Omental fat pad (tissue), 3 donors: ENCODE measurements at regions not wholly inside any gene's neighbourhood (a gene's known extent, or its start where the extent isn't known, plus 50 kb on each side); places are given as distances from the start of the nearest gene placed in this dataset.

Experiments used
- ATAC-seq: fragments of 150-250 bp; one replicate; pipeline ENCODE4 v1.9.1; 2016; ENCODE audit warnings: mild to moderate bottlenecking, moderate library complexity; ENCODE audit not compliant: low FRiP score
- DNase-seq: peaks from one replicate; pipeline ENCODE4 v3.0.0-alpha.2; 2019; ENCODE audit warnings: low spot score
- TF ChIP-seq, protein P1 (sequence below), 3 donors: fragments of 450-650 bp; IDR thresholded peaks; one replicate each; pipeline ENCODE4 v1.5.1; 2016 to 2017; ENCODE audit warnings: antibody characterized with exemption in 3 of 3, mild to moderate bottlenecking in 3 of 3, moderate library complexity in 2 of 3

DNA sequence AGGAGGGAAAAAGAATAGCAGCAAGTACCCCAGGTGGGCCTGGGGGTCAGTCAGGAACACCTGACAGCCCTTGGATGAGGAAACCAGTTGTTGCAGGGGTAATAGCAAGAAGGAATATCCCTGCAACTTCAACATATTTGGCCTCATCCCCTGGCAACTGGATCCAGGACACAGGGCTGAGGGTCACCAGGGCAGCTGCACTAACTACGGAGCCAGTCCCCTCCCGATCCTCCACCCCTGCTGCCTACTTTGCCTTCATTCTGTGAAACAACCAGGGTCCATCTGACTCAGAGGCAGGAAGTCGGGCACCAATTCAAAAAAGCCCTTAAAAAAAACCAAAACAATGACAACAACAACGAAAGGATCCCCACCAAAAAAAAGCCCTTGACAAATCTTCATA lies 52.9 kb downstream of the FRMPD3 start:
- TF ChIP-seq, protein P1, sequence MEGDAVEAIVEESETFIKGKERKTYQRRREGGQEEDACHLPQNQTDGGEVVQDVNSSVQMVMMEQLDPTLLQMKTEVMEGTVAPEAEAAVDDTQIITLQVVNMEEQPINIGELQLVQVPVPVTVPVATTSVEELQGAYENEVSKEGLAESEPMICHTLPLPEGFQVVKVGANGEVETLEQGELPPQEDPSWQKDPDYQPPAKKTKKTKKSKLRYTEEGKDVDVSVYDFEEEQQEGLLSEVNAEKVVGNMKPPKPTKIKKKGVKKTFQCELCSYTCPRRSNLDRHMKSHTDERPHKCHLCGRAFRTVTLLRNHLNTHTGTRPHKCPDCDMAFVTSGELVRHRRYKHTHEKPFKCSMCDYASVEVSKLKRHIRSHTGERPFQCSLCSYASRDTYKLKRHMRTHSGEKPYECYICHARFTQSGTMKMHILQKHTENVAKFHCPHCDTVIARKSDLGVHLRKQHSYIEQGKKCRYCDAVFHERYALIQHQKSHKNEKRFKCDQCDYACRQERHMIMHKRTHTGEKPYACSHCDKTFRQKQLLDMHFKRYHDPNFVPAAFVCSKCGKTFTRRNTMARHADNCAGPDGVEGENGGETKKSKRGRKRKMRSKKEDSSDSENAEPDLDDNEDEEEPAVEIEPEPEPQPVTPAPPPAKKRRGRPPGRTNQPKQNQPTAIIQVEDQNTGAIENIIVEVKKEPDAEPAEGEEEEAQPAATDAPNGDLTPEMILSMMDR (IDR thresholded peaks at IDR 0.05), result no peak
- DNase-seq (no peak), ATAC-seq (no peak)

DNA sequence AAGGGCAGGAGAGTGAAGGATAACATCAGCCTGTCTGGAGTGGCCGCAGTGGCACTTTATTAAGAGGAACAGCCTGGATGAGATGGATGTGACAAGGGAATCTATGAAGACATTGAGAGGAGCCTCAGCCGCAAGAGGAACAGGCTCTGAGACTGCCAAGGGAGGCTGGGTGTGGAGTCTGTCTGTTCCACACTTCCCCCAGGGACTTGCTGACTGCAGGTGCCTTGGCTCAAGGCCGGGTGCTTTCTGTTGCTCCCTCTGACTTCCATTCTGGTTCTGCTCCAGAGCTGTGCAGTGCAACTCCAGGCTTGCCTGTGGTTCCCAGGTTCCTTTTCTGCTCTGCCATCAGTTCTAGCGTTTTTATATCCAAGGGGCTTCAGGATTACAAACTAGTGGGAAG lies 54.6 kb downstream of the FRMPD3 start:
- TF ChIP-seq, protein P1 (IDR thresholded peaks at IDR 0.05), result no peak
- ATAC-seq (no peak), DNase-seq (no peak)

DNA sequence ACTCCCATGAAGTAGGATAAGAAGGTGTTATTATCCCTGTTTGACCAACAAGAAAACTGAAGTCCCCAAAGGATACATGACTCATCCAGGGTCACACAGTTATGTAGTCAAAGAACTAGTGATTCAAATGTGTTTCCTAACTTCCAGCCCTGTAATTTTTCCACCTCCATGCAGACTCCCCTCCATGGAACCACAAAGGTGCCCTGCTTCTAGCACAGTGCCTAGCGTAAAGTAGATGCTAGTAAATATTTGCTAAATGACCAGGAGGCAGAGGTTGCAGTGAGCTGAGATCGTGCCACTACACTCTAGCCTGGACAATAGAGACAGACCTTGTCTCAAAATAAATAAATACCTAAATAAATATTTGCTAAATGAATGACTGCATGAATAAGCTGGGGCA lies 55.8 kb downstream of the FRMPD3 start:
- no peak for ATAC-seq
- TF ChIP-seq, protein P1 (IDR thresholded peaks at IDR 0.05), result no peak
- DNase-seq, result no peak

DNA sequence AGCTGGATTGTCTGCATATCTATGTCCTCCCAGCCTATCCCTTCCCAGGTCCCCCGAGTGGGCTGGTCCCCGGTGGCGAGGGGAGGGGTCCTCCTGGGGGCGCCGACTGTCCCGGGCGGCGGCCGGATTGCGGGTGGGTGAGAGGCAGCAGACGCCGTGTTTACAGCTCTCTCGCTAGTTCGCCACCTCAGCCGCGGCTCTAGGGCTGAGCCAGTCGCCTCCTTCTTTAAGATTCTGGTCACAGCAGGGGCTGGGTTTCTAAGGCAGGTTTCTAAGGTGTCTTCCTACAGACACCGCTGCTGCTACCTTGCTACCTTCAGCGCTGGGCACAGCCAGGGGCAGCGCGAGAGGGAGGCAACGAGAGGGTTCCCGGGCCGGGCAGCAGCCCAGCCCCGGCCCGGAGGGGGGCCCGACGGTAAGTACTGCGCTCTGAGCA lies 57.2 kb downstream of the FRMPD3 start:
- ATAC-seq (no peak), DNase-seq (no peak)
- TF ChIP-seq, protein P1 (IDR thresholded peaks at IDR 0.05), result no peak

DNA sequence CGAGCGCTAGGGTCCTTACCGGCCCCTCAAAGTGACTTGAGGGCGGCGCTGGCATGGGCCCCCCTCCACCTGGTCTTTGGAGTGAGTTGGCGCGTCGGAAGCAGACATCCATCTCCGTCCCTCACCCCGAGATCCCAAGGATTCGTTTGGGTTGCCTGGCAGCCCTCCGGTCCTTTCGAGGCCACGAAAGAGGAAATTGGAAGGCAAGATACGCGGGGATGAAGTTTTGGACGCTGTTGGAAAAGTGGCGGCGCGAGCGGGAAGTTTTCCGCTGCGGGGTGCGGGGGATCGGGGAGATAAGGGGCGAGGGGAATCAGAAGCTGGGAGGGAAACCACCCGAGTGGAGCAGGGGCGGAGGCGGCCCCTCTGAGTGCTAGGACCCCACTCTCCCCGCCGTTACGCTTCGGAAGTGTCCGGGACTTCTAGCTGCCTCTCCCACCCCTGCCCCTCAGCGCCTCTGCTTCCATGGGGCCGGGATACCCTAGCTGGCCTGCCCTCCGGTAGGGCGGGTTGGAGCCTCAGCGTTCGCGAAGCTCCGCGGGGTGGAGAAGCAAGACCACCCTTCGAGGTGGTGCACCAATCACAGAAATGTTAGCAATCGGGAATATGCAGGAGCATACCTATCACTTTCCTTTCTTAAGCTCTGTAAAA lies 57.8 kb downstream of the FRMPD3 start:
- ATAC-seq, result no peak
- DNase-seq, result no peak
- TF ChIP-seq, protein P1 (IDR thresholded peaks at IDR 0.05), result no peak

DNA sequence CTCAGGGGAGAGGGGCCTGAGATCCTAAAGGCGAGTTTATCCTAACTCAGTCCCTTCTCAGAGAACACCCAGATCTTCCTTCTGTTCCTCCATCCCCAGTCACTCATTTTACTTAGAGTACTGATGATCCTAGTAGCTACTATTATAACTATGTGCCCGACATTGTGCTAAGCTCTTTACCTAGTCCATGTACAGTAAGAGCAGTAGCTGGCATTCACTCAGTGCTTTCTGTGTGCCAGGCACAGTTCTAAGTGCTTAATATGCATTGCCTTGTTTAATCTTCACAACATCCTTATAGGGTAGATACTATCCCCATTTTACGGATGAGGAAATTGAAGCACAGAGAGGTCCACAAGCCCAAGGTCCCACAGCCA lies 58.3 kb downstream of the FRMPD3 start:
- TF ChIP-seq, protein P1 (IDR thresholded peaks at IDR 0.05), result no peak
- no peak for ATAC-seq

DNA sequence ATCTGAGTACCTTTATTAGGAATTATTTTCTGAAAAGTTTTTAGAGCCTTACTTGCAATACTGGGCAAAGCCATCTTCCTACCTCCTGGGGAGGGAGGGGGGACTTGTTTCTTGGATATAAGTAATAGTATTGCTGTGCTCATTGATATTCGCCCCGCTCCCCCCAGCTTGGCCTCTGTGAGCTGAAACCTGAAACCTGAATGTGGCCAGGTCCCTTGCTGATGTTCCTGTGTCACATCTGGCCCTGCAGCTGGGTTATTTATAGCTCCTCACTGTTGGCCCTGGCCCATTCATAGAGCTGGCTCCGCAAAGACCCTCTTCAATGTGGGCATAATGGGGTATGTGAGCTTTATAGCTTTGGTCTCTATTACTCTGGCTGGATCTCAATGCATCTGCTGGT lies 59.5 kb downstream of the FRMPD3 start:
- TF ChIP-seq, protein P1 (IDR thresholded peaks at IDR 0.05), result no peak
- ATAC-seq, result no peak
- no peak for DNase-seq

More for the DNA sequence above, 58.3 kb downstream of the FRMPD3 start:
- DNase-seq, result no peak
